ENCODE measurements at regions not wholly inside any gene's neighbourhood (a gene's known extent, or its start where the extent isn't known, plus 50 kb on each side); places are given as distances from the start of the nearest gene placed in this dataset.

DNA sequence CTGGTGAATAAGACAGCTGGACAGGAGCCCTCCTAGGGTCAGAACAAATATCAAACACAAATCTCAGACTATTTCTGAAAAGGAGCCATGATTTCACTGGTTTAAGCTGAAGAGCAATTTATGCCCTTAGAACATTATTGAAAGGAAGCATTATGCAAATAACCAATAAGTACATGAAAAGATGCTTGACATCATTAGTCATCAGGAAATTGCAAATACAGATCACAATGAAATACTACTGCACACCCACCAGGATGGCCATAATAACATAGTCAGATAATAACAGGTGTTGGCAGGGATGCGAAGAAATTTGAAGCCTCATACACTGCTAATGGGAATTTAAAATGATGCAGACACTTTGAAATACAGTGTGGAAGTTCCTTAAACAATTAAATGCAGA, 176.4 kb upstream of the RAB6C start:
- Histone ChIP-seq H3K9me2 (no peaks in the 10 kb centered on the region), H3K27me3 (ENCODE audit: insufficient read depth) (no peaks in the 10 kb centered on the region), H3K9me3 (no peaks in the 10 kb centered on the region), H3K9ac (no peak overlapping the region), H3F3A (replicated peaks; ENCODE audit: insufficient read depth) (no peaks in the 10 kb centered on the region), H2AFZ (ENCODE audit: low read depth) (no peak overlapping the region), H3K4me2 (no peak overlapping the region), H3K36me3 (replicated peaks in 1 of 2; ENCODE audit: control insufficient read depth in 1 of 2, insufficient read depth in 2 of 2, low read length in 1 of 2) (no peaks in the 10 kb centered on the region), H4K20me1 (ENCODE audit: insufficient read depth) (no peaks in the 10 kb centered on the region), H3K27ac (ENCODE audit: low read depth in 2 of 2, low read length in 1 of 2) (no peak overlapping the region), H3K79me2 (ENCODE audit: insufficient read depth) (no peaks in the 10 kb centered on the region), H3K4me3 (ENCODE audit: low read depth in 2 of 2, low read length in 1 of 2) (no peak overlapping the region), H3K4me1 (ENCODE audit: control insufficient read depth in 1 of 2, insufficient read depth in 2 of 2, low read depth in 1 of 2, low read length in 1 of 2) (peaks cover 0 to 4% of the 10 kb centered on the region in 2 experiments; a peak in 1 of 4 replicates)
- no peak for DNase-seq
- TF ChIP-seq NRF1 (IDR thresholded peaks at IDR 0.05; ENCODE audit: low read depth, low read length) = no peak
- TF ChIP-seq, protein P1, sequence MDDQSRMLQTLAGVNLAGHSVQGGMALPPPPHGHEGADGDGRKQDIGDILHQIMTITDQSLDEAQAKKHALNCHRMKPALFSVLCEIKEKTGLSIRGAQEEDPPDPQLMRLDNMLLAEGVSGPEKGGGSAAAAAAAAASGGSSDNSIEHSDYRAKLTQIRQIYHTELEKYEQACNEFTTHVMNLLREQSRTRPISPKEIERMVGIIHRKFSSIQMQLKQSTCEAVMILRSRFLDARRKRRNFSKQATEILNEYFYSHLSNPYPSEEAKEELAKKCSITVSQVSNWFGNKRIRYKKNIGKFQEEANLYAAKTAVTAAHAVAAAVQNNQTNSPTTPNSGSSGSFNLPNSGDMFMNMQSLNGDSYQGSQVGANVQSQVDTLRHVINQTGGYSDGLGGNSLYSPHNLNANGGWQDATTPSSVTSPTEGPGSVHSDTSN (IDR thresholded peaks at IDR 0.05) = no peak
- no peak for TF ChIP-seq TEAD4 (IDR thresholded peaks at IDR 0.05; ENCODE audit: borderline replicate concordance, insufficient read depth)
- no peak for TF ChIP-seq SMC3 (IDR thresholded peaks at IDR 0.05; ENCODE audit: low read depth, low read length)
- TF ChIP-seq RFX5 (IDR thresholded peaks at IDR 0.05; ENCODE audit: low read length) = no peak
- TF ChIP-seq YY1 (IDR thresholded peaks at IDR 0.05; ENCODE audit: low read depth) = no peak
- no peak for TF ChIP-seq JUND (IDR thresholded peaks at IDR 0.05)
- no peak for TF ChIP-seq POLR2AphosphoS5 (IDR thresholded peaks at IDR 0.05; ENCODE audit: low read depth, low read length)
- TF ChIP-seq EZH2phosphoT487 (IDR thresholded peaks at IDR 0.05; ENCODE audit: borderline replicate concordance, low read depth) = no peak
- no peak for TF ChIP-seq RXRA (IDR thresholded peaks at IDR 0.05; ENCODE audit: borderline replicate concordance, low read depth)
- no peak for TF ChIP-seq RCOR1 (IDR thresholded peaks at IDR 0.05; ENCODE audit: low read length)
- TF ChIP-seq FOXJ3 (CRISPR knock-in tag; IDR thresholded peaks at IDR 0.05) = no peak
- no peak for TF ChIP-seq FOXM1 (IDR thresholded peaks at IDR 0.05; ENCODE audit: low read depth)
- no peak for TF ChIP-seq SIN3A (IDR thresholded peaks at IDR 0.05; ENCODE audit: borderline replicate concordance, low read depth, low read length)
- TF ChIP-seq GATA2 (CRISPR knock-in tag; IDR thresholded peaks at IDR 0.05) = no peak
- TF ChIP-seq, protein P2, sequence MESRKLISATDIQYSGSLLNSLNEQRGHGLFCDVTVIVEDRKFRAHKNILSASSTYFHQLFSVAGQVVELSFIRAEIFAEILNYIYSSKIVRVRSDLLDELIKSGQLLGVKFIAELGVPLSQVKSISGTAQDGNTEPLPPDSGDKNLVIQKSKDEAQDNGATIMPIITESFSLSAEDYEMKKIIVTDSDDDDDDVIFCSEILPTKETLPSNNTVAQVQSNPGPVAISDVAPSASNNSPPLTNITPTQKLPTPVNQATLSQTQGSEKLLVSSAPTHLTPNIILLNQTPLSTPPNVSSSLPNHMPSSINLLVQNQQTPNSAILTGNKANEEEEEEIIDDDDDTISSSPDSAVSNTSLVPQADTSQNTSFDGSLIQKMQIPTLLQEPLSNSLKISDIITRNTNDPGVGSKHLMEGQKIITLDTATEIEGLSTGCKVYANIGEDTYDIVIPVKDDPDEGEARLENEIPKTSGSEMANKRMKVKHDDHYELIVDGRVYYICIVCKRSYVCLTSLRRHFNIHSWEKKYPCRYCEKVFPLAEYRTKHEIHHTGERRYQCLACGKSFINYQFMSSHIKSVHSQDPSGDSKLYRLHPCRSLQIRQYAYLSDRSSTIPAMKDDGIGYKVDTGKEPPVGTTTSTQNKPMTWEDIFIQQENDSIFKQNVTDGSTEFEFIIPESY (IDR thresholded peaks at IDR 0.05; ENCODE audit: borderline replicate concordance, low read depth) = no peak
- no peak for TF ChIP-seq MEF2A (IDR thresholded peaks at IDR 0.05; ENCODE audit: borderline replicate concordance, low read depth)
- POLR2A ChIA-PET = no interaction called here
- CTCF ChIA-PET = interaction anchor here (0.9 to 1.2 kb wide), 2 partner anchors 9 to 1520 kb away, joined by 3 to 4 read pairs; no protein-coding TSS in a partner anchor
- WGBS (ENCODE audit: low lambda C conversion rate) = 58% methylated on average over 1 of the region's 1 CpG

DNA sequence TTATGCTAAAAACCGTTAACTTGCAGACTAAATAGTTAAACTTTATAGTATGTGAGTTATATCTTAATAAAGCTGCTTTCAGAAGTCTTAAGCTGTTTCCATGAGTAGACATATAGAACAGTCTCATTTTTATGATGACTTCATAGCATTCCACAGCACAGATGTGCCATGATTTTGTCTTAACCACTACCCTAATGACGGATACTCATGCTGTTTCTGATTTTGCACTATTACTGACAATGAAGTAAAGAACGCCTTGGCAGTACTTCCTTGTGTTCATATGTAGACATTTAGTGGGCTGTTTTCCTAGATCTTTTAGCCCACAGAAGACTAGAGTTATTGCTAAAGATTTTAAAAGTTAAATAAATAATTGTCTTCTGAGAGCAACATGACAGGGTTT, 175.6 kb upstream of the RAB6C start:
- ChIA-PET POLR2A (no interaction called here), CTCF (no interaction called here)
- Histone ChIP-seq H3F3A (replicated peaks; ENCODE audit: insufficient read depth) (no peaks in the 10 kb centered on the region), H4K20me1 (ENCODE audit: insufficient read depth) (no peaks in the 10 kb centered on the region), H3K79me2 (ENCODE audit: insufficient read depth) (no peaks in the 10 kb centered on the region), H3K4me1 (ENCODE audit: control insufficient read depth in 1 of 2, insufficient read depth in 2 of 2, low read depth in 1 of 2, low read length in 1 of 2) (peaks cover 0 to 4% of the 10 kb centered on the region in 2 experiments; a peak in 1 of 4 replicates), H3K4me3 (ENCODE audit: low read depth in 2 of 2, low read length in 1 of 2) (no peak overlapping the region), H3K4me2 (no peak overlapping the region), H3K9ac (no peak overlapping the region), H3K9me2 (no peaks in the 10 kb centered on the region), H3K27me3 (ENCODE audit: insufficient read depth) (no peaks in the 10 kb centered on the region), H2AFZ (ENCODE audit: low read depth) (no peak overlapping the region), H3K27ac (ENCODE audit: low read depth in 2 of 2, low read length in 1 of 2) (no peak overlapping the region), H3K36me3 (replicated peaks in 1 of 2; ENCODE audit: control insufficient read depth in 1 of 2, insufficient read depth in 2 of 2, low read length in 1 of 2) (no peaks in the 10 kb centered on the region), H3K9me3 (no peaks in the 10 kb centered on the region)
- DNase-seq = no peak
- WGBS (ENCODE audit: low lambda C conversion rate) = 50% methylated on average over 3 of the region's 3 CpGs
- TF ChIP-seq, protein P3, sequence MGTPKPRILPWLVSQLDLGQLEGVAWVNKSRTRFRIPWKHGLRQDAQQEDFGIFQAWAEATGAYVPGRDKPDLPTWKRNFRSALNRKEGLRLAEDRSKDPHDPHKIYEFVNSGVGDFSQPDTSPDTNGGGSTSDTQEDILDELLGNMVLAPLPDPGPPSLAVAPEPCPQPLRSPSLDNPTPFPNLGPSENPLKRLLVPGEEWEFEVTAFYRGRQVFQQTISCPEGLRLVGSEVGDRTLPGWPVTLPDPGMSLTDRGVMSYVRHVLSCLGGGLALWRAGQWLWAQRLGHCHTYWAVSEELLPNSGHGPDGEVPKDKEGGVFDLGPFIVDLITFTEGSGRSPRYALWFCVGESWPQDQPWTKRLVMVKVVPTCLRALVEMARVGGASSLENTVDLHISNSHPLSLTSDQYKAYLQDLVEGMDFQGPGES (IDR thresholded peaks at IDR 0.05; ENCODE audit: low read depth, low read length) = no peak
- TF ChIP-seq, protein P4, sequence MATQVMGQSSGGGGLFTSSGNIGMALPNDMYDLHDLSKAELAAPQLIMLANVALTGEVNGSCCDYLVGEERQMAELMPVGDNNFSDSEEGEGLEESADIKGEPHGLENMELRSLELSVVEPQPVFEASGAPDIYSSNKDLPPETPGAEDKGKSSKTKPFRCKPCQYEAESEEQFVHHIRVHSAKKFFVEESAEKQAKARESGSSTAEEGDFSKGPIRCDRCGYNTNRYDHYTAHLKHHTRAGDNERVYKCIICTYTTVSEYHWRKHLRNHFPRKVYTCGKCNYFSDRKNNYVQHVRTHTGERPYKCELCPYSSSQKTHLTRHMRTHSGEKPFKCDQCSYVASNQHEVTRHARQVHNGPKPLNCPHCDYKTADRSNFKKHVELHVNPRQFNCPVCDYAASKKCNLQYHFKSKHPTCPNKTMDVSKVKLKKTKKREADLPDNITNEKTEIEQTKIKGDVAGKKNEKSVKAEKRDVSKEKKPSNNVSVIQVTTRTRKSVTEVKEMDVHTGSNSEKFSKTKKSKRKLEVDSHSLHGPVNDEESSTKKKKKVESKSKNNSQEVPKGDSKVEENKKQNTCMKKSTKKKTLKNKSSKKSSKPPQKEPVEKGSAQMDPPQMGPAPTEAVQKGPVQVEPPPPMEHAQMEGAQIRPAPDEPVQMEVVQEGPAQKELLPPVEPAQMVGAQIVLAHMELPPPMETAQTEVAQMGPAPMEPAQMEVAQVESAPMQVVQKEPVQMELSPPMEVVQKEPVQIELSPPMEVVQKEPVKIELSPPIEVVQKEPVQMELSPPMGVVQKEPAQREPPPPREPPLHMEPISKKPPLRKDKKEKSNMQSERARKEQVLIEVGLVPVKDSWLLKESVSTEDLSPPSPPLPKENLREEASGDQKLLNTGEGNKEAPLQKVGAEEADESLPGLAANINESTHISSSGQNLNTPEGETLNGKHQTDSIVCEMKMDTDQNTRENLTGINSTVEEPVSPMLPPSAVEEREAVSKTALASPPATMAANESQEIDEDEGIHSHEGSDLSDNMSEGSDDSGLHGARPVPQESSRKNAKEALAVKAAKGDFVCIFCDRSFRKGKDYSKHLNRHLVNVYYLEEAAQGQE (IDR thresholded peaks at IDR 0.05; ENCODE audit: low read depth, low read length) = no peak
- TF ChIP-seq CHD2 (IDR thresholded peaks at IDR 0.05; ENCODE audit: low read length, partially characterized antibody) = no peak
- TF ChIP-seq RAD21 (IDR thresholded peaks at IDR 0.05; ENCODE audit: low read length) = no peak
- TF ChIP-seq, protein P1 (IDR thresholded peaks at IDR 0.05) = no peak
- TF ChIP-seq TCF12 (IDR thresholded peaks at IDR 0.05) = no peak

Data from SK-N-SH (cell line).